Tongue (tissue), 1 donor: ENCODE measurements at regions not wholly inside any gene's neighbourhood (a gene's known extent, or its start where the extent isn't known, plus 50 kb on each side); places are given as distances from the start of the nearest gene placed in this dataset.

Experiments used
- DNase-seq: peaks from one replicate; pipeline ENCODE4 v3.0.0-alpha.2; 2015

DNA sequence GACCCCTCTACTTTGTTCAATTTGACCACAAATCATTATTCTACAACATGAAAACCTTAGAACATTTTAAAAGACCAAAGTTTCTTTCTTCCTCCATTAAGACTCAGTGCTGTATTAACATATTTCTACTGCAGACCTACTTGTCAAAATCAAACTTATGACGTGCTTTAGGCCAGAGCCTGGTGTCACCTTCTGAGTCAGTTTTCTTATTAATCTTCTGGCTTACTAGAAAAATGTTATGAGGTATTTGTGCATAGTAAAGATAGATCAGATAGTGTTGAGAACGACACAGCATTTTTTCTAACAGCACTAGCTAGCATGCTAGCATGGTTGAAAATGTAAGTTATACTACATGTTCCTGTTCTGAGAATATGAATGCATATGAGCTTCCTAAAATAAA, 333.6 kb upstream of the FAM241A start:
- DNase-seq = no peak

- no peak for DNase-seq
These were observed 333.1 kb upstream of the FAM241A start for GRCh38 chr4:111812114-111812513.

DNA sequence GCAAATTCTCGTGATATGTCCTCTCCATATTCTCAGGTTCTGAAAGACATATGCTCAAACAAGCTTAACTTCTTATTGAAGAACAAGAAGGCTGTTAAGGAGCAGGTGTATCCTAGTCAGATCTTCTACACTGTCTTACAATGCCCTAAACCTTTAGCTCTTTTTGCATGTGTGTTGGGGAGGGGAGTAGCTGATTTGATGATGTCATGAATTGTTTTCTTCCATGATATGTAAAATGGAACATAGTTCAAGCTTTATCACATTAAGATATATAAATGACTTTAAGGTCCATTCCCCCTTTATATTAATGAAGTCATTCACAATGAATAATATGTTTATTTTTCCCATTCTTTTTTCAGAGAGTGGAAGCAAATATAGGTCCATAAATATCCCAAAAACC, 332.5 kb upstream of the FAM241A start:
- DNase-seq = no peak

GRCh38 chr4:111813555-111814140, 331.6 kb upstream of the FAM241A start:
- no peak for DNase-seq

- peak; percentile 10 for DNase-seq
These were observed 330.3 kb upstream of the FAM241A start for GRCh38 chr4:111814961-111815360.

DNA sequence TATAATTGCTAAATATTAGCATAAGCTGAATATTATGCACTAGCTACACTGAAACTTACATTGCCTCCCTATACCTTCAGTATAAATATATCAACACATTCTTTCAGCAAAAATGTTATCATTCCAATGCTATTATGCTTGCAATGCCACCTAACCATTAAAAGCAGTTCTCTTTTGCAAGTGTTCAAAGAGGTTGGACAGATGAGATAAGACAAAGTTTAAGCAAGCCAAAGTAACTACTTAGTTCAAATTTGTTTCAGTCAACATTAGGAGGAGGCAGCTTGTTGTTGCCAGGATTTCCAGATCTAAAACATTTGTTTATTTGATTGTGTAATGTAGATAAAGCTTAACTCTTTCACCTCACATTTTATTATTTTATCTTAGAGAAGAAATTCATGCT, 323.9 kb upstream of the FAM241A start:
- DNase-seq = no peak

- DNase-seq = no peak
These were observed 308.7 kb upstream of the FAM241A start for GRCh38 chr4:111836601-111837000.

DNA sequence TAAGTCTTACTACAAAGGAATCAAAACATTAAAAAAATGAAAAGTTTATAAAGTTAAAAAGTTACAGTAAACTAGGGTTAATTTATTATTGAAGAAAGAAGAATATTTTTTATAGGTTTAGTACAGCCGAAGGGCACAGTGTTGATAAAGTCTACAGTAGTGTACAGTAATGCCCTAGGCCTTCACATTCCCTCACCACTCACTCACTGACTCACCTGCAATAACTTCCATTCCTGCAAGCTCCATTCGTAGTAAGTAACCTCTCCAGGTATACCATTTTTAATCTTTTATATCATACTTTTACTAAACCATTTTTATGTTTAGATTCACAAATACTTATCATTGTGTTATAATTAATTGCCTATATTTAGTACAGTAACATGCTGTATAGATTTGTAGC, 307.5 kb upstream of the FAM241A start:
- no peak for DNase-seq

DNA sequence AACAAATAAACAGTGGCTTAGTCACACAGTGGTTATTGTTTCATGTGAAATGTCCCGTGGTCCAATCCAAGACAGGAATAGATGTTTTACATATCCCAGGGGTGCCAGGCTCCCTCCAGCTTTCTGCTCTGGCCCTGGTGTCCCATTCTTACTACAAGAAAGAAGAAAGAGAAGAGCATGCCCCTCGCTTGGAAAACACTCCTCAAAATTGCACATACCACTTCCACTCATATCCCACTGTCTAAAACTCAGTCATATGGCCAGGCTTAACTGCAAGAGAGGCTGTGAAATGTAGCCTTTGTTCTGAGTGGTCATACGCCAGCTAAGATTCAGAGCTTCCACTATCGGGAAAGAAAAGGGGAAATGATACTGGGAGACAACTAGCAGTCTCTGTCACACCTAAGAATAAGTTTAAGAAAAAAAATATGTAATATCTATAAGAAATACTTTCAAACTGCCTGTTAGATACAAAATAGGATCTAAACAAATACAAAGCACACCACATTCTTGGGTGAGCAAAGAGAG, 306.8 kb upstream of the FAM241A start:
- no peak for DNase-seq

DNA sequence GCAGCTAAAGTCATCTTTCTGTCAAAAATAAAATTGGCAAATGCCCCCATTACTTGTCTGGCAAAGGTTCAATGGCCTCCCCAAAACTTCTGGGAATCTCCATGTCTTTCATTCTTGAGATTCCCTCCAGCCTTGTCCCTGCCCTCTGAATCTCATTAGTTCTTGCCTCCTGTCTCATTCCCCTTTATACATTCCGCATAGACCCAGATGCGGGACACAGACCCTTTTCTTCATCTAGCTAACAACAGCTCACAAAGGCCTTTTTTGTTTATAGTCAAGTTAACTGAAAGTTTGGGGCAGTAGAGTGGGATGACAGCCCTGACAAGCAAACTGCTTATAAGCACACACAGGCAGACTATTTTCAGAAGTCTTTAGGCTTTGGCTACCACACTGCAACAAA, 306.1 kb upstream of the FAM241A start:
- peak; percentile 16 for DNase-seq

DNA sequence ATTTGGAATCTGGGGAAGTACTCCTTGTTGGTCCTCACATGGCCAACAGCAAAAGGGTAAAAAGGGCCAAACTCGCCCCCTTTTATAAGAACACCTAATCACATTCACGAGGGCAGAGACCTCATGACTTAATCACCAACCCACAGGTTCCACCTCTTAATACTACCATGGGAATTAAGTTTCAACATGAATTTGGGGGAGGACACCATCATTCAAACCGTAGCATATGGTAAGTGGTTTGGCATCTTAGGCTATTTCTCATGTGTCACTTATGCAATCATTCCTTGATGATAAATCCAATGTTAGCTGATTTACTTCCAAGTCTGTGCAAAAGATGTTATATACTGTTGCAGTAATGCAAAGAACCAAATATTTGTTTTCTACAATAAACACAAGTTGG, 302.9 kb upstream of the FAM241A start:
- no peak for DNase-seq

GRCh38 chr4:111847296-111848008, 297.8 kb upstream of the FAM241A start:
- DNase-seq = no peak

GRCh38 chr4:111849746-111850284, 295.4 kb upstream of the FAM241A start:
- no peak for DNase-seq

GRCh38 chr4:111854494-111855087, 290.7 kb upstream of the FAM241A start:
- peak; percentile 65 for DNase-seq

DNA sequence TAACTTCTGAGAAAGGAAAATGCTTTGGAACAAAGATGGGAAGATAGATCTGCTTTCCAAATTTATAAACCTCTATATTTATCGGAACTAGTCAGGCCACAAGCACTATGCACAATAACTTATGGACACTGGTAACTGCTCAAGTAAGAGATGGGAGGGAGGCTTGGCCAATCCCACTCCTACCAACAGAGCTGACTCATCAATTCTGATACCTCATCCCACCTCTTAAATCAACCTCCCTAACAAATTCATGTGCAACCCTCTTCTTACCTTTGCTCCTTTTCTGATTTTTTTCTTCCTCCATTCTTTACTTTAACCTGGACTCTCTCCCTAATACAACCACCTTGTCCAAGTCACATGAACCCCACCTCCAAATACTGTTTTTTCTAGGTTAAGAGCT, 289.9 kb upstream of the FAM241A start:
- DNase-seq = no peak

DNA sequence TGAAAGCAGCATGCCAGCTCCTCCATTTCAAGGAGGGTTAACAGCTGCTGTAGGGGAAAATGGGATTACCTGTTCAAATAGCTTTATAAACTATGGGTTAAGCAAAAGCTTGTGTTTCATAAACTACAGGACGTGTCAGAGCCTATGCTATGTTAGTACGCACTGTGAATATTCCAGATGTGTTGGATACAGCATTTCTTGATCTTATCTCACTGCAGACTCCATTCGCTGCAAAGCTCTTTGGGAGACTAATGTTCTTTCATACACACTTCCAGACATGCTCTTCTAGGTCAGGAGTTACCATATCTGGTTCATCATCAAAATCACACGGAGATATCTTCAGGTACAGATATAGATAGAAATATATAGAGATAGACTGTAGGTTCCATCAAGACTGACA, 281.2 kb upstream of the FAM241A start:
- no peak for DNase-seq

GRCh38 chr4:111869339-111869738, 275.9 kb upstream of the FAM241A start:
- no peak for DNase-seq

DNA sequence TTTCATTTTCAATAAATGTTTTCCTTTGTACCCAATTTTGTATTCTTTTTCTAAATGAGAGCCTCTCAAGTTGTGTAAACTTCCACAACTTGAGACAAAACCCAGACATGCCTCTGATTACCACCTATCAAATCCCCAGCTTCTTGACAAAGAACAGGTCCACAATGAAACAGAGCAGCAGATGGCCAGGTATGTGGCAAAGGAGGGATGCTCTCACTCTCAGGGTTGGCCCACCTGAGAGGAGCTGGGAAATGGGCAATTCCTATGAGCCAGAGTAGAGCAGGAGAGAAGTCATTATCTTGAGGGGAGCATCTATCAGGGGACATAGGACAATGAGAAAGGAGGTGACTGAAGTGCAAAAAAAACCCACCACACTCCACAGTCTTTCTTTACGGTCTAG, 273.5 kb upstream of the FAM241A start:
- DNase-seq = no peak

- no peak for DNase-seq
These were observed 271.5 kb upstream of the FAM241A start for GRCh38 chr4:111873801-111874200.

DNA sequence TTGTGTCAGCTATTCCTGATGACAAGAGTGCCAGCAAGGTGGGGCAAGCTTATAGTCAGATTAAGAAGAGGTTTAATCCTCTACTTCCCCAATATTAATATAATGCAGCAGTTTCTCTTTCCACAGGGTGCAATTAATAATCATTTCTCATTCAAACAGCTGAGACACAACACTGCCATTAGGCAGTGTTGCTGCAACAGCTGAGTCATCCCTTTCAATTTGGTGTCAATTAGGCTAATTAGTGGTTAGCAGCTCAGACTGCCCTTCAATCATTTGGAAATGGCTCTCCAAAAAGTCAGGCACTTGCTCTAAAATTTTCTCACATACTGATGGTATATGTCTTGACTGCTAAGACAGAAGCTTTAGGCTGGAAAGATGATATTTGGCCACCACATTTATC, 265.7 kb upstream of the FAM241A start:
- DNase-seq = no peak

- no peak for DNase-seq
These were observed 265.1 kb upstream of the FAM241A start for GRCh38 chr4:111880116-111880515.

GRCh38 chr4:111883557-111883999, 261.7 kb upstream of the FAM241A start:
- peak; percentile 4 for DNase-seq

DNA sequence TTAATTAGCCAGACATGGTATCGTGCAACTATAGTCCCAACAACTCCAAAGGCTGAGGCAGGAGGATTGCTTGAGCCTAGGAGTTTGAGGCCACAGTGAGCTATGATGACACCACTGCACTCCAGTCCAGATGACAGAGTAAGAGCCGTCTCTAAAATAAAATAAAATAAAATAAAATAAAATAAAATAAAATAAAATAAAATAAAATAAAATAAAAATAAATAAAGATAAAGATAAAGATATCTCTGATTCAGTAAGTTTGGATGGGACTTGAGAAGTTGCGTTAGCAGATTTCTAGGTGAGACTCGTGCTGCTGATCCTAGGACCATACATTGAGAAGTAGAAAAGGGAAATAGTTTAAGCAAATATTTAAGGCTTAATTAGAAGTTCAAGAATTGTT, 254.8 kb upstream of the FAM241A start:
- DNase-seq = no peak
